ENCODE measurements at regions not wholly inside any gene's neighbourhood (a gene's known extent, or its start where the extent isn't known, plus 50 kb on each side); places are given as distances from the start of the nearest gene placed in this dataset.
"Not testable (repeated sequence)": the region's sequence is repeated elsewhere in the genome, so short reads cannot be mapped to it uniquely, and the experiment has no call there.

- no peak overlapping the region for H3K4me3 ChIP-seq (ENCODE audit: low read length)
- no peak for DNase-seq (ENCODE audit: low read depth, low spot score)
Measured at GRCh38 chr10:106312087-106312486, 852.4 kb downstream of the SORCS1 start.

GRCh38 chr10:106311590-106311989 is 852.9 kb downstream of the SORCS1 start:
- H3K4me3 ChIP-seq (ENCODE audit: low read length), result no peak overlapping the region
- no peak for DNase-seq (ENCODE audit: low read depth, low spot score)

- DNase-seq (ENCODE audit: low read depth, low spot score), result no peak
- H3K4me3 ChIP-seq (ENCODE audit: low read length), result no peak overlapping the region
Measured at GRCh38 chr10:106310596-106310995, 853.9 kb downstream of the SORCS1 start.

GRCh38 chr10:106309376-106309775 is 855.1 kb downstream of the SORCS1 start:
- no peak for DNase-seq (ENCODE audit: low read depth, low spot score)
- H3K4me3 ChIP-seq (ENCODE audit: low read length), result no peak overlapping the region

- H3K4me3 ChIP-seq (ENCODE audit: low read length), result no peak overlapping the region
- DNase-seq (ENCODE audit: low read depth, low spot score), result no peak
Measured at GRCh38 chr10:106308284-106308683, 856.2 kb downstream of the SORCS1 start.

- no peak overlapping the region for H3K4me3 ChIP-seq (ENCODE audit: low read length)
- DNase-seq (ENCODE audit: low read depth, low spot score), result no peak
Measured at GRCh38 chr10:106304056-106304455, 860.5 kb downstream of the SORCS1 start.

- DNase-seq (ENCODE audit: low read depth, low spot score), result no peak
- H3K4me3 ChIP-seq (ENCODE audit: low read length), result no peak overlapping the region
Measured at GRCh38 chr10:106302961-106303360, 861.5 kb downstream of the SORCS1 start.

- DNase-seq (ENCODE audit: low read depth, low spot score), result no peak
- no peak overlapping the region for H3K4me3 ChIP-seq (ENCODE audit: low read length)
Measured at GRCh38 chr10:106301146-106301545, 863.4 kb downstream of the SORCS1 start.

- no peak overlapping the region for H3K4me3 ChIP-seq (ENCODE audit: low read length)
- DNase-seq (ENCODE audit: low read depth, low spot score), result no peak
Measured at GRCh38 chr10:106296750-106297392, 867.6 kb downstream of the SORCS1 start.

- DNase-seq (ENCODE audit: low read depth, low spot score), result no peak
Measured at GRCh38 chr10:106284802-106285587, 879.5 kb downstream of the SORCS1 start.

GRCh38 chr10:106280896-106281460 is 883.5 kb downstream of the SORCS1 start:
- H3K4me3 ChIP-seq (ENCODE audit: low read length), result no peak overlapping the region
- no peak for DNase-seq (ENCODE audit: low read depth, low spot score)

More at GRCh38 chr10:106284802-106285587, 879.5 kb downstream of the SORCS1 start:
- no peak overlapping the region for H3K4me3 ChIP-seq (ENCODE audit: low read length)

GRCh38 chr10:106278383-106278782 is 886.1 kb downstream of the SORCS1 start:
- DNase-seq (ENCODE audit: low read depth, low spot score), result no peak

GRCh38 chr10:106271237-106271636 is 893.3 kb downstream of the SORCS1 start:
- DNase-seq (ENCODE audit: low read depth, low spot score), result no peak
- H3K4me3 ChIP-seq (ENCODE audit: low read length), result no peak overlapping the region

More at GRCh38 chr10:106278383-106278782, 886.1 kb downstream of the SORCS1 start:
- no peak overlapping the region for H3K4me3 ChIP-seq (ENCODE audit: low read length)

- no peak overlapping the region for H3K4me3 ChIP-seq (ENCODE audit: low read length)
- DNase-seq (ENCODE audit: low read depth, low spot score), result no peak
Measured at GRCh38 chr10:106268000-106268399, 896.5 kb downstream of the SORCS1 start.

GRCh38 chr10:106267591-106267990 is 896.9 kb downstream of the SORCS1 start:
- DNase-seq (ENCODE audit: low read depth, low spot score), result no peak
- H3K4me3 ChIP-seq (ENCODE audit: low read length), result no peak overlapping the region

GRCh38 chr10:106257432-106257831 is 907.1 kb downstream of the SORCS1 start:
- not testable (repeated sequence) for DNase-seq (ENCODE audit: low read depth, low spot score); H3K4me3 ChIP-seq (ENCODE audit: low read length)

GRCh38 chr10:106255111-106255678 is 909.3 kb downstream of the SORCS1 start:
- DNase-seq (ENCODE audit: low read depth, low spot score), result no peak

GRCh38 chr10:106254071-106254470 is 910.4 kb downstream of the SORCS1 start:
- DNase-seq (ENCODE audit: low read depth, low spot score), result no peak
- no peak overlapping the region for H3K4me3 ChIP-seq (ENCODE audit: low read length)

More at GRCh38 chr10:106255111-106255678, 909.3 kb downstream of the SORCS1 start:
- H3K4me3 ChIP-seq (ENCODE audit: low read length), result no peak overlapping the region

GRCh38 chr10:106252541-106252940 is 912.0 kb downstream of the SORCS1 start:
- no peak overlapping the region for H3K4me3 ChIP-seq (ENCODE audit: low read length)
- no peak for DNase-seq (ENCODE audit: low read depth, low spot score)

GRCh38 chr10:106251573-106251972 is 912.9 kb downstream of the SORCS1 start:
- DNase-seq (ENCODE audit: low read depth, low spot score), result no peak
- no peak overlapping the region for H3K4me3 ChIP-seq (ENCODE audit: low read length)

All from Jurkat, Clone E6-1 (cell line).